Tibial nerve (tissue), 4 donors: ENCODE measurements at regions not wholly inside any gene's neighbourhood (a gene's known extent, or its start where the extent isn't known, plus 50 kb on each side); places are given as distances from the start of the nearest gene placed in this dataset.

Experiments
- DNase-seq, 2 donors: peaks; one replicate each; pipeline ENCODE4 v3.0.0-alpha.2; 2019; ENCODE audit warnings: low spot score in 2 of 2
- H3K27ac ChIP-seq, 4 donors: fragments of 200-600 bp; sonication (generic) in 3 of 4; one replicate each; pipeline ENCODE4 v1.5.1; 2017 to 2019; ENCODE audit warnings: mild to moderate bottlenecking in 1 of 4
- H3K27me3 ChIP-seq, 2 donors: fragments of 200-600 bp; sonication (generic) in 1 of 2; one replicate each; pipeline versions ENCODE4 v1.5.1 to v1.6.0; 2017 to 2019
- H3K36me3 ChIP-seq, 3 donors: fragments of 200-600 bp; sonication (generic); one replicate each; pipeline ENCODE4 v1.5.1; 2018 to 2019
- H3K4me1 ChIP-seq, 4 donors: fragments of 200-600 bp; sonication (generic) in 3 of 4; one replicate each; pipeline ENCODE4 v1.5.1; 2017 to 2019
- H3K4me3 ChIP-seq, 4 donors: fragments of 200-600 bp; sonication (generic) in 3 of 4; one replicate each; pipeline ENCODE4 v1.5.1; 2017 to 2019; ENCODE audit warnings: mild to moderate bottlenecking in 1 of 4, moderate library complexity in 1 of 4
- H3K9me3 ChIP-seq, 4 donors: fragments of 200-600 bp; sonication (generic) in 3 of 4; one replicate each; pipeline ENCODE4 v1.5.1; 2017 to 2019
- CTCF ChIP-seq, 5 experiments: fragments of 200-600 bp in 3 of 5; fragments of 450-650 bp in 2 of 5; sonication (generic) in 3 of 5; IDR thresholded peaks; one replicate each; pipeline ENCODE4 v1.5.1; 2016 to 2019; ENCODE audit warnings: antibody characterized with exemption in 5 of 5, mild to moderate bottlenecking in 3 of 5, moderate library complexity in 2 of 5
- EP300 ChIP-seq, 2 donors: sonication (generic); formaldehyde crosslinking; IDR thresholded peaks; one replicate each; pipeline ENCODE4 v1.6.1; 2017; ENCODE audit warnings: antibody characterized with exemption in 2 of 2, mild to moderate bottlenecking in 1 of 2
- POLR2A ChIP-seq, 2 donors: fragments of 450-650 bp; IDR thresholded peaks; one replicate each; pipeline ENCODE4 v1.6.1; 2017; ENCODE audit warnings: antibody characterized with exemption in 2 of 2, mild to moderate bottlenecking in 2 of 2, moderate library complexity in 2 of 2
- WGBS, 2 donors: methylation state at CpG; one replicate each; pipeline ENCODE4 v1.1.5; 2018; 5-methylcytosine and 5-hydroxymethylcytosine counted together

GRCh38 chrX:99413317-99413716 lies 996.8 kb downstream of the PCDH19 start:
- TF ChIP-seq CTCF (IDR thresholded peaks at IDR 0.05) (no peak), EP300 (IDR thresholded peaks at IDR 0.05) (no peak), POLR2A (IDR thresholded peaks at IDR 0.05) (no peak)
- Histone ChIP-seq H3K4me3 (no peak overlapping the region), H3K27me3 (peaks cover 0 to 11% of the 10 kb centered on the region in 2 donors), H3K9me3 (no peaks in the 10 kb centered on the region), H3K27ac (no peak overlapping the region), H3K4me1 (no peaks in the 10 kb centered on the region), H3K36me3 (no peaks in the 10 kb centered on the region)
- WGBS, 2 donors: 78 to 88% methylated on average over 3 of the region's 3 CpGs
- DNase-seq: no peak

GRCh38 chrX:99398545-99398944 lies 1011.5 kb downstream of the PCDH19 start:
- H3K4me3 ChIP-seq: no peak overlapping the region
- WGBS, 2 donors: 82 to 100% methylated on average over 1 to 3 of the region's 3 CpGs
- H3K27me3 ChIP-seq: peaks cover 0 to 4% of the 10 kb centered on the region in 2 donors
- H3K9me3 ChIP-seq: no peaks in the 10 kb centered on the region
- no peak for TF ChIP-seq EP300 (IDR thresholded peaks at IDR 0.05)
- no peaks in the 10 kb centered on the region for H3K36me3 ChIP-seq
- H3K27ac ChIP-seq: no peak overlapping the region
- no peak for DNase-seq
- no peaks in the 10 kb centered on the region for H3K4me1 ChIP-seq

- no peak for DNase-seq
- H3K27me3 ChIP-seq: peaks cover 0 to 4% of the 10 kb centered on the region in 2 donors
- H3K9me3 ChIP-seq: no peaks in the 10 kb centered on the region
- no peaks in the 10 kb centered on the region for H3K36me3 ChIP-seq
- H3K4me1 ChIP-seq: no peaks in the 10 kb centered on the region
- H3K4me3 ChIP-seq: no peak overlapping the region
- no peak overlapping the region for H3K27ac ChIP-seq
- TF ChIP-seq CTCF (IDR thresholded peaks at IDR 0.05): no peak
- TF ChIP-seq EP300 (IDR thresholded peaks at IDR 0.05): no peak
- no peak for TF ChIP-seq POLR2A (IDR thresholded peaks at IDR 0.05)
- 83% methylated on average over 1 of the region's 1 CpG; no CpG with 5 or more reads in 1 of the 2 donors for WGBS, 2 donors
These were observed 1012.2 kb downstream of the PCDH19 start for GRCh38 chrX:99397879-99398278.

- no peak overlapping the region for H3K27ac ChIP-seq
- peaks cover 0 to 4% of the 10 kb centered on the region in 2 donors for H3K27me3 ChIP-seq
- no peaks in the 10 kb centered on the region for H3K36me3 ChIP-seq
- 87 to 94% methylated on average over 2 of the region's 2 CpGs for WGBS, 2 donors
- peaks cover 0 to 5% (median 0%) of the 10 kb centered on the region in 4 donors for H3K9me3 ChIP-seq
- DNase-seq: no peak
- no peaks in the 10 kb centered on the region for H3K4me1 ChIP-seq
- H3K4me3 ChIP-seq: no peak overlapping the region
- TF ChIP-seq CTCF (IDR thresholded peaks at IDR 0.05) (no peak), POLR2A (IDR thresholded peaks at IDR 0.05) (no peak), EP300 (IDR thresholded peaks at IDR 0.05) (no peak)
These were observed 1015.6 kb downstream of the PCDH19 start for GRCh38 chrX:99394456-99394855.

GRCh38 chrX:99384594-99385374 lies 1025.3 kb downstream of the PCDH19 start:
- no peak overlapping the region for H3K27ac ChIP-seq
- H3K4me3 ChIP-seq: no peak overlapping the region
- no peaks in the 10 kb centered on the region for H3K36me3 ChIP-seq
- peaks cover 0 to 3% (median 0%) of the 10 kb centered on the region in 4 donors for H3K9me3 ChIP-seq
- WGBS, 2 donors: 96 to 97% methylated on average over 5 of the region's 5 CpGs
- peaks cover 0 to 6% of the 10 kb centered on the region in 2 donors for H3K27me3 ChIP-seq
- TF ChIP-seq POLR2A (IDR thresholded peaks at IDR 0.05): no peak
- TF ChIP-seq CTCF (IDR thresholded peaks at IDR 0.05): no peak
- no peak for TF ChIP-seq EP300 (IDR thresholded peaks at IDR 0.05)
- no peak for DNase-seq
- H3K4me1 ChIP-seq: no peaks in the 10 kb centered on the region
